ENCODE measurements at regions not wholly inside any gene's neighbourhood (a gene's known extent, or its start where the extent isn't known, plus 50 kb on each side); places are given as distances from the start of the nearest gene placed in this dataset.

DNA sequence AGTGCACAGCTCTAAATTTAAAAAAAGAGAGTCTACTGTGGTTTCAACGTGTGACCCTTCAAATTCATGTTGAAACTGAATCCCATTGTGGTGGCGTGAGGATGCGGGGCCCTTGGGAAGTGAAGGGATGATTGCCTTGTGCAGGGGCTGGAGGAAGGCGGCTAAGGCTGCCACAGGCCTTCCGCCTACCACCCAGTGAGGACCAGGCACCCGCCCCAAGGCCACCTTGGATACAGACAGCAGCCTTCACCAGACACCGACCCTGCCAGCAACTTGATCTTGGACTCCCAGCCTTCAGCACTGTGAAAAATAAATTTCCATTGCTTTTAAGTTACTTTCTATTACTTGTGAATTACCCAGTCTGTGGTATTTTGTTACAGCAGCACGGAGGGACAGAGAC is 103.4 kb upstream of the TMEM18 start:
- Histone ChIP-seq H3K36me3 (ENCODE audit: control insufficient read depth, insufficient read depth, low read length) (no peaks in the 10 kb centered on the region), H3K27me3 (ENCODE audit: control insufficient read depth, insufficient read depth, low read length) (no peaks in the 10 kb centered on the region), H3K4me3 (ENCODE audit: low read depth, low read length) (no peak overlapping the region)
- DNase-seq (ENCODE audit: low read depth), result no peak
- TF ChIP-seq, protein P1, sequence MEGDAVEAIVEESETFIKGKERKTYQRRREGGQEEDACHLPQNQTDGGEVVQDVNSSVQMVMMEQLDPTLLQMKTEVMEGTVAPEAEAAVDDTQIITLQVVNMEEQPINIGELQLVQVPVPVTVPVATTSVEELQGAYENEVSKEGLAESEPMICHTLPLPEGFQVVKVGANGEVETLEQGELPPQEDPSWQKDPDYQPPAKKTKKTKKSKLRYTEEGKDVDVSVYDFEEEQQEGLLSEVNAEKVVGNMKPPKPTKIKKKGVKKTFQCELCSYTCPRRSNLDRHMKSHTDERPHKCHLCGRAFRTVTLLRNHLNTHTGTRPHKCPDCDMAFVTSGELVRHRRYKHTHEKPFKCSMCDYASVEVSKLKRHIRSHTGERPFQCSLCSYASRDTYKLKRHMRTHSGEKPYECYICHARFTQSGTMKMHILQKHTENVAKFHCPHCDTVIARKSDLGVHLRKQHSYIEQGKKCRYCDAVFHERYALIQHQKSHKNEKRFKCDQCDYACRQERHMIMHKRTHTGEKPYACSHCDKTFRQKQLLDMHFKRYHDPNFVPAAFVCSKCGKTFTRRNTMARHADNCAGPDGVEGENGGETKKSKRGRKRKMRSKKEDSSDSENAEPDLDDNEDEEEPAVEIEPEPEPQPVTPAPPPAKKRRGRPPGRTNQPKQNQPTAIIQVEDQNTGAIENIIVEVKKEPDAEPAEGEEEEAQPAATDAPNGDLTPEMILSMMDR (IDR thresholded peaks at IDR 0.05; ENCODE audit: insufficient read depth, low read depth, low read length), result no peak
- CTCF ChIA-PET, result no interaction called here
- POLR2A ChIA-PET, result no interaction called here

DNA sequence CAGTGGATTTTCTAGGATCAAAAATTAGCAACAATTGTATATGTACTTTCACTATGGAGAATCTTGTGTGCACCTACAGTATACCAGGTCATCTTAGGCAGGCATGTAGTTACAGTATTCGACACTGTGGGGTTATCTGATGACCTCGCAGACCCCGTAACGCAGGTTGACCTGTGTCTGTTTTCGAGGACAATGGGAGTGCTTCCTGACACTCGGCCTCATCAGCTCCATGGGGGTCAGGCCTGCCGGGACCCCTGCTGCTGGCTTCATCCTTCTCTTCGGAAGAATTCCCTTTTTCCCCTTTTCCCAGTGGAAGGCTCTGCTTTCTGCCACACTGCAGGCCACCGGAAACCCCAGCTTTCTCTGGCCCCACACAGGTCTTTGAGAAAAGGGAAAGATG is 102.8 kb upstream of the TMEM18 start:
- Histone ChIP-seq H3K27me3 (ENCODE audit: control insufficient read depth, insufficient read depth, low read length) (no peaks in the 10 kb centered on the region), H3K4me3 (ENCODE audit: low read depth, low read length) (no peak overlapping the region), H3K36me3 (ENCODE audit: control insufficient read depth, insufficient read depth, low read length) (no peaks in the 10 kb centered on the region)
- POLR2A ChIA-PET, result no interaction called here
- TF ChIP-seq, protein P1 (IDR thresholded peaks at IDR 0.05; ENCODE audit: insufficient read depth, low read depth, low read length), result no peak
- CTCF ChIA-PET, result no interaction called here
- no peak for DNase-seq (ENCODE audit: low read depth)

DNA sequence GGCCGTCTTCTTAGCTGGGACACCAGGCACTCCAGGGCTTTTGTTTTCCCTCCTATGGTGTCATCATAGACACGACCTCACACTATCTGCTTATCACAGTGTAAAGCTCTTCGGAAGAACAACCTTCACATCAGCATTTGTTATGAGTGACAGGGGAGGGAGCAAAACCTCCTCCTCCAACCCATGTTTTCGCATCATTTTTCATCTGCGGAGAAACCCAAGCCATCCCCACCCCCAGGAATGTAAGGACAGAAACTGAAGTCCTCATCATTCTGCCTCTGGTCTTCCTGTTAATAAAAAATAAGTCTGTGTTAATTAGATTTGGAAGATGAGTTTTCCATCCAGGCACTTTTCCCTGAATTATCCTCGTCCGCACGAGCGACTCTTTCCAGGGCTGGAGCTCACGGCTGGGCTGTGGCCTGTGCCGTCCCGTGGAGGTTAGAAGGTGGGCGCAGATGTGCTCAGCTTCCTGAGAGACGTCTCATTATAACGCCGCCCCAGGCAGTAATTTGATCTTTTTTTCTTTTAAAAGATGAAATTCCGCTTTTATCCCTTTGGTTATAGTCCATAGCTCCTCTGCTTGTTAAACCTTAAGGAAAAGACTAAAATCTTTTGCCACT is 101.6 kb upstream of the TMEM18 start:
- TF ChIP-seq, protein P1 (IDR thresholded peaks at IDR 0.05; ENCODE audit: insufficient read depth, low read depth, low read length), result no peak
- POLR2A ChIA-PET, result no interaction called here
- Histone ChIP-seq H3K27me3 (ENCODE audit: control insufficient read depth, insufficient read depth, low read length) (no peaks in the 10 kb centered on the region), H3K4me3 (ENCODE audit: low read depth, low read length) (no peak overlapping the region), H3K36me3 (ENCODE audit: control insufficient read depth, insufficient read depth, low read length) (no peaks in the 10 kb centered on the region)
- DNase-seq (ENCODE audit: low read depth), result no peak
- CTCF ChIA-PET, result no interaction called here

DNA sequence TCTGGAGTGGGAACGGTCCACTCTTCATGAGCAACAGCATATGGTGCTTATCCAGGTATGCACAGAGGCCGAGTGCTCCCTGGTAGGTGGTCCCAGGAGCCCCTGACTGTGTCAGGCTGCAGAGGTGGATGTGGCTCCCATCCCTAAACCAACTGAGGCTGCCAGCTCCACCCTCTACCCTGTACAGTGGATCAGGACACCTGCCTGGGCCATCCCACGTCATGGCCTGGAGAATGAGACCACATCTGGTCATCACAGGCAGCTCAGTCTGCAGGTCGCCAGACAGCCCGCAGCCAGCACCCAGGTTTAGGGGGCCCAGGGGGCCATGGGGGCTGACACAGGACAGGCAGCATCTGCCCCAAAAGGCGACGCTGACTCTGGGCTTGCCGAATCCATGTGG is 100.3 kb upstream of the TMEM18 start:
- CTCF ChIA-PET, result no interaction called here
- H3K4me3 ChIP-seq (ENCODE audit: low read depth, low read length), result no peak overlapping the region
- POLR2A ChIA-PET, result no interaction called here

DNA sequence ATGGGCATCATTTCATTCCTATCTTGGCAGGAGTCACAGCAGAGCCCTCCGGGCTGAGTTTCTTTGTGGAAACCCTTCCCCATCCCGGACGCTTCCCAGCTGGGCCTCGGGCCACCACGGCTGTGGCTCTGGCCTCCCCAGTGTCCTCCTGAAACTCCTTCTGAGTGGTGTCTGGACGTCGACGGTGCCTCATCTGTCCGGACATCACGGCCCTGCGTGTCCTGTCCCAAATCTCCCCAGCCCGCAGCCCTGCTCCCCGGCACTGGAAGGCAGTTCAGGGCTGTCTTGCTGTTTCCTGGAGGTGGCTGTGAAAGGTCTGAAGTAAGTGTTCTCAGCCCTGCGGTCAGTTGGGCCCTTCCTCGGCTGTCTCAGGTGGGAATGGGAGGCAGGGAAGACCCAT is 99.8 kb upstream of the TMEM18 start:
- DNase-seq (ENCODE audit: low read depth), result no peak
- H3K36me3 ChIP-seq (ENCODE audit: control insufficient read depth, insufficient read depth, low read length), result no peaks in the 10 kb centered on the region
- no peak overlapping the region for H3K4me3 ChIP-seq (ENCODE audit: low read depth, low read length)
- H3K27me3 ChIP-seq (ENCODE audit: control insufficient read depth, insufficient read depth, low read length), result no peaks in the 10 kb centered on the region
- ChIA-PET CTCF (no interaction called here), POLR2A (no interaction called here)
- TF ChIP-seq, protein P1 (IDR thresholded peaks at IDR 0.05; ENCODE audit: insufficient read depth, low read depth, low read length), result no peak

More for the DNA sequence above, 100.3 kb upstream of the TMEM18 start:
- no peaks in the 10 kb centered on the region for H3K36me3 ChIP-seq (ENCODE audit: control insufficient read depth, insufficient read depth, low read length)
- DNase-seq (ENCODE audit: low read depth), result no peak
- TF ChIP-seq, protein P1 (IDR thresholded peaks at IDR 0.05; ENCODE audit: insufficient read depth, low read depth, low read length), result no peak
- H3K27me3 ChIP-seq (ENCODE audit: control insufficient read depth, insufficient read depth, low read length), result no peaks in the 10 kb centered on the region

Measured in BJ (cell line).